Endometrium (tissue), 2 donors: ENCODE measurements at regions not wholly inside any gene's neighbourhood (a gene's known extent, or its start where the extent isn't known, plus 50 kb on each side); places are given as distances from the start of the nearest gene placed in this dataset.
"Not testable (repeated sequence)": the region's sequence is repeated elsewhere in the genome, so short reads cannot be mapped to it uniquely, and the experiment has no call there.

Experiments used
- FAIRE-seq: peaks from 2 replicates; lab custom pipeline; 2012; peaks lifted over from hg19 to GRCh38; lab: Jason Lieb, UNC
- donor health status: control.
- donor health status: control.

GRCh38 chr4:176575141-176575730, 217.5 kb downstream of the VEGFC start:
- FAIRE-seq = peak; percentile 4

GRCh38 chr4:176579226-176579625, 213.5 kb downstream of the VEGFC start:
- peak; percentile 90 for FAIRE-seq

GRCh38 chr4:176583278-176583677, 209.4 kb downstream of the VEGFC start:
- no peak for FAIRE-seq

- FAIRE-seq = no peak
These were observed 208.6 kb downstream of the VEGFC start for GRCh38 chr4:176584031-176584606.

GRCh38 chr4:176587920-176588319, 204.8 kb downstream of the VEGFC start:
- FAIRE-seq = no peak

GRCh38 chr4:176588436-176588835, 204.3 kb downstream of the VEGFC start:
- FAIRE-seq = no peak

GRCh38 chr4:176592976-176593670, 199.6 kb downstream of the VEGFC start:
- no peak for FAIRE-seq

- no peak for FAIRE-seq
These were observed 198.8 kb downstream of the VEGFC start for GRCh38 chr4:176593943-176594342.

GRCh38 chr4:176595257-176595656, 197.5 kb downstream of the VEGFC start:
- no peak for FAIRE-seq

- no peak for FAIRE-seq
These were observed 191.6 kb downstream of the VEGFC start for GRCh38 chr4:176601124-176601523.

- no peak for FAIRE-seq
These were observed 184.9 kb downstream of the VEGFC start for GRCh38 chr4:176607807-176608206.

- no peak for FAIRE-seq
These were observed 184.4 kb downstream of the VEGFC start for GRCh38 chr4:176608346-176608745.

- no peak for FAIRE-seq
These were observed 182.1 kb downstream of the VEGFC start for GRCh38 chr4:176610594-176610993.

GRCh38 chr4:176611381-176611780, 181.3 kb downstream of the VEGFC start:
- FAIRE-seq = no peak

GRCh38 chr4:176611951-176612350, 180.8 kb downstream of the VEGFC start:
- no peak for FAIRE-seq

- FAIRE-seq = no peak
These were observed 177.9 kb downstream of the VEGFC start for GRCh38 chr4:176614793-176615192.

- FAIRE-seq = no peak
These were observed 176.6 kb downstream of the VEGFC start for GRCh38 chr4:176616151-176616550.

- FAIRE-seq = no peak
These were observed 174.6 kb downstream of the VEGFC start for GRCh38 chr4:176618138-176618537.

GRCh38 chr4:176619430-176619829, 173.3 kb downstream of the VEGFC start:
- no peak for FAIRE-seq

GRCh38 chr4:176622251-176622948, 170.3 kb downstream of the VEGFC start:
- FAIRE-seq = no peak

GRCh38 chr4:176624983-176625610, 167.6 kb downstream of the VEGFC start:
- not testable (repeated sequence) for FAIRE-seq

GRCh38 chr4:176627916-176628315, 164.8 kb downstream of the VEGFC start:
- no peak for FAIRE-seq

GRCh38 chr4:176631611-176632010, 161.1 kb downstream of the VEGFC start:
- no peak for FAIRE-seq
